ENCODE measurements at regions not wholly inside any gene's neighbourhood (a gene's known extent, or its start where the extent isn't known, plus 50 kb on each side); places are given as distances from the start of the nearest gene placed in this dataset.

GRCh38 chr20:39581034-39581433, 618.9 kb downstream of the DHX35 start:
- DNase-seq (ENCODE audit: low read depth in 2 of 2): no peak

GRCh38 chr20:39576771-39577170, 614.6 kb downstream of the DHX35 start:
- no peak for DNase-seq (ENCODE audit: low read depth in 2 of 2)

- DNase-seq (ENCODE audit: low read depth in 2 of 2): no peak
Observed at GRCh38 chr20:39574061-39574460, 611.9 kb downstream of the DHX35 start.

GRCh38 chr20:39571171-39571570, 609.0 kb downstream of the DHX35 start:
- DNase-seq (ENCODE audit: low read depth in 2 of 2): no peak

GRCh38 chr20:39568109-39568508, 606.0 kb downstream of the DHX35 start:
- no peak for DNase-seq (ENCODE audit: low read depth in 2 of 2)

- no peak for DNase-seq (ENCODE audit: low read depth in 2 of 2)
Observed at GRCh38 chr20:39563349-39563748, 601.2 kb downstream of the DHX35 start.

- no peak for DNase-seq (ENCODE audit: low read depth in 2 of 2)
Observed at GRCh38 chr20:39554341-39554740, 592.2 kb downstream of the DHX35 start.

GRCh38 chr20:39553120-39553519, 591.0 kb downstream of the DHX35 start:
- DNase-seq (ENCODE audit: low read depth in 2 of 2): no peak

- no peak for DNase-seq (ENCODE audit: low read depth in 2 of 2)
Observed at GRCh38 chr20:39549733-39550132, 587.6 kb downstream of the DHX35 start.

GRCh38 chr20:39547546-39548408, 585.6 kb downstream of the DHX35 start:
- DNase-seq (ENCODE audit: low read depth in 2 of 2): no peak

GRCh38 chr20:39541136-39541803, 579.1 kb downstream of the DHX35 start:
- DNase-seq (ENCODE audit: low read depth in 2 of 2): no peak

- no peak for DNase-seq (ENCODE audit: low read depth in 2 of 2)
Observed at GRCh38 chr20:39538317-39538716, 576.2 kb downstream of the DHX35 start.

- DNase-seq (ENCODE audit: low read depth in 2 of 2): no peak
Observed at GRCh38 chr20:39535301-39535700, 573.2 kb downstream of the DHX35 start.

GRCh38 chr20:39534846-39535245, 572.7 kb downstream of the DHX35 start:
- DNase-seq (ENCODE audit: low read depth in 2 of 2): no peak

GRCh38 chr20:39533858-39534257, 571.7 kb downstream of the DHX35 start:
- no peak for DNase-seq (ENCODE audit: low read depth in 2 of 2)

- no peak for DNase-seq (ENCODE audit: low read depth in 2 of 2)
Observed at GRCh38 chr20:39532205-39532604, 570.1 kb downstream of the DHX35 start.

GRCh38 chr20:39528436-39528835, 566.3 kb downstream of the DHX35 start:
- DNase-seq (ENCODE audit: low read depth in 2 of 2): no peak

- no peak for DNase-seq (ENCODE audit: low read depth in 2 of 2)
Observed at GRCh38 chr20:39524371-39524911, 562.3 kb downstream of the DHX35 start.

GRCh38 chr20:39523405-39523804, 561.3 kb downstream of the DHX35 start:
- DNase-seq (ENCODE audit: low read depth in 2 of 2): no peak

GRCh38 chr20:39518654-39519053, 556.5 kb downstream of the DHX35 start:
- no peak for DNase-seq (ENCODE audit: low read depth in 2 of 2)

- no peak for DNase-seq (ENCODE audit: low read depth in 2 of 2)
Observed at GRCh38 chr20:39516964-39517363, 554.8 kb downstream of the DHX35 start.

GRCh38 chr20:39504710-39505094, 542.6 kb downstream of the DHX35 start:
- no peak for DNase-seq (ENCODE audit: low read depth in 2 of 2)

All from activated CD4-positive, alpha-beta T cell treated with anti-CD3 and anti-CD28 coated beads for 24 hours (primary cell).